Panc1 (cell line): ENCODE measurements at regions not wholly inside any gene's neighbourhood (a gene's known extent, or its start where the extent isn't known, plus 50 kb on each side); places are given as distances from the start of the nearest gene placed in this dataset.

Source experiments
- ATAC-seq: fragments of 200-7000 bp; cut with Tn5 transposase; 2 replicates; pipeline ENCODE4 v1.9.1; 2020; ENCODE audit warnings: mild to moderate bottlenecking, moderate library complexity
- BruUV-seq: library from RNA; stranded (reverse); fragments of 400-500 nt; replicated peaks from 2 replicates; lab custom pipeline; 2021; lab: Mats Ljungman, UMichigan
- CTCF ChIA-PET: fragments of 300-600 bp; sonication (Branson Sonifier 250); formaldehyde crosslinking; loops from one replicate; lab custom pipeline; 2022; ENCODE audit warnings: antibody characterized with exemption; lab: Charles Lee
- POLR2A ChIA-PET: fragments of 300-600 bp; sonication (Branson Sonifier 250); formaldehyde crosslinking; loops from one replicate; lab custom pipeline; 2022; ENCODE audit warnings: antibody characterized with exemption; lab: Charles Lee
- DNase-seq: peaks from one replicate; pipeline ENCODE4 v3.0.0-alpha.2; 2010; ENCODE audit warnings: low read depth, low spot score
- H3K27ac ChIP-seq: 2 replicates; pipeline ENCODE4 v1.5.1; 2011; ENCODE audit warnings: mild to moderate bottlenecking, low read length, inconsistent platforms
- H3K27me3 ChIP-seq: fragments of 200-500 bp; sonication (Bioruptor generic); 2 replicates; pipeline ENCODE4 v1.6.0; 2014; ENCODE audit warnings: low read length, inconsistent platforms; ENCODE audit not compliant: control insufficient read depth, insufficient read depth
- H3K36me3 ChIP-seq: fragments of 200-500 bp; sonication (Bioruptor generic); 2 replicates; pipeline ENCODE4 v1.5.1; 2014; ENCODE audit warnings: inconsistent platforms, mild to moderate bottlenecking, low read length, moderate library complexity; ENCODE audit not compliant: control insufficient read depth, insufficient read depth
- H3K4me1 ChIP-seq: 2 replicates; pipeline ENCODE4 v1.5.1; 2011; ENCODE audit warnings: inconsistent platforms, mild to moderate bottlenecking, low read length, moderate library complexity; ENCODE audit not compliant: control insufficient read depth, insufficient read depth
- H3K4me3 ChIP-seq, 2 experiments: 2 replicates each; pipeline ENCODE4 v1.5.1; 2011 to 2012; ENCODE audit warnings: low read depth in 2 of 2, low read length in 2 of 2, mild to moderate bottlenecking in 2 of 2, inconsistent platforms in 1 of 2, moderate library complexity in 1 of 2
- H3K9me3 ChIP-seq: fragments of 200-500 bp; sonication (Bioruptor generic); 2 replicates; pipeline ENCODE4 v1.5.1; 2014; ENCODE audit warnings: low read depth, mild to moderate bottlenecking, inconsistent platforms, low read length, moderate library complexity; ENCODE audit not compliant: control insufficient read depth, insufficient read depth
- POLR2AphosphoS5 ChIP-seq: IDR thresholded peaks from 2 replicates; pipeline ENCODE4 v1.6.1; 2012; ENCODE audit warnings: mild to moderate bottlenecking, low read depth, low read length, moderate library complexity
- SIN3A ChIP-seq: IDR thresholded peaks from 2 replicates; pipeline ENCODE4 v1.6.1; 2012; ENCODE audit warnings: low read depth, mild to moderate bottlenecking, low read length, moderate library complexity, borderline replicate concordance; ENCODE audit not compliant: insufficient read depth
- TCF7L2 ChIP-seq: IDR thresholded peaks from 2 replicates; pipeline ENCODE4 v1.6.1; 2011; ENCODE audit warnings: mild to moderate bottlenecking, low read depth, low read length, inconsistent platforms
- in situ Hi-C: cut with HindIII; loops from 2 replicates; pipeline ENCODE4 v1.10.0; 2016; ENCODE audit warnings: low sequenced_read_pairs, low pct_unique_long_range_greater_than_20kb
- intact Hi-C: fragments of 100-400 bp; cut with micrococcal nuclease; formaldehyde crosslinking; loops from one replicate; pipeline ENCODE4 v1.10.0; 2022; ENCODE audit not compliant: unreplicated experiment
- TF ChIP-seq, protein P1 (sequence below), 2 experiments: IDR thresholded peaks; 2 replicates each; pipeline ENCODE4 v1.6.1; 2011 to 2012; ENCODE audit warnings: low read depth in 2 of 2, control low read depth in 1 of 2, low read length in 1 of 2, mild to moderate bottlenecking in 1 of 2, moderate library complexity in 1 of 2; ENCODE audit not compliant: insufficient read depth in 1 of 2
- TF ChIP-seq, protein P2 (sequence below): fragments of 450-650 bp; IDR thresholded peaks from 2 replicates; pipeline ENCODE4 v1.5.1; 2017; ENCODE audit warnings: mild to moderate bottlenecking

DNA sequence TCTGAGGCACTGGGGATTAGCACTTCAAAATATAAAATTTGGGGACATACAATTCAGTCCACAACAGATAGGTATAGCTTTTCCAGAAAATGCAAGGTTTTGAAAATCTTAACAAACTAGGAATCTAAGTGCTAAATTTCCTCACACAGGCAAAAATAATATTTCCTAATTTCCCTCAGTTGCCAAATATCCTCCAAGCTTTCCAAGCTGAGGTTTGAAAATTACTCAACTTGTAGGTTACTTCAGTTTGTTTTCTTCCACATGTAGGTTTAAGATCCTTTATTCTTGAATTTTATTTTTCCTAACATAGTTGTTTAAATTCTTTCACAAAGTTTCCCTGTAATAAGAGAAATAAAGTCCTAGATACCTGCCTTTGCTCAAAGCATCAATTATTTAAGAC lies 192.9 kb upstream of the NRXN1 start:
- no peak overlapping the region for H3K4me3 ChIP-seq
- in situ Hi-C loops (no loop called here), intact Hi-C loops (no loop called here)
- no peaks in the 10 kb centered on the region for H3K36me3 ChIP-seq
- ATAC-seq (no peak), DNase-seq (no peak)
- ChIA-PET CTCF (no interaction called here), POLR2A (no interaction called here)
- BruUV-seq, result no TSS peak
- TF ChIP-seq TCF7L2 (no peak), SIN3A (no peak), POLR2AphosphoS5 (no peak)
- TF ChIP-seq, protein P1, sequence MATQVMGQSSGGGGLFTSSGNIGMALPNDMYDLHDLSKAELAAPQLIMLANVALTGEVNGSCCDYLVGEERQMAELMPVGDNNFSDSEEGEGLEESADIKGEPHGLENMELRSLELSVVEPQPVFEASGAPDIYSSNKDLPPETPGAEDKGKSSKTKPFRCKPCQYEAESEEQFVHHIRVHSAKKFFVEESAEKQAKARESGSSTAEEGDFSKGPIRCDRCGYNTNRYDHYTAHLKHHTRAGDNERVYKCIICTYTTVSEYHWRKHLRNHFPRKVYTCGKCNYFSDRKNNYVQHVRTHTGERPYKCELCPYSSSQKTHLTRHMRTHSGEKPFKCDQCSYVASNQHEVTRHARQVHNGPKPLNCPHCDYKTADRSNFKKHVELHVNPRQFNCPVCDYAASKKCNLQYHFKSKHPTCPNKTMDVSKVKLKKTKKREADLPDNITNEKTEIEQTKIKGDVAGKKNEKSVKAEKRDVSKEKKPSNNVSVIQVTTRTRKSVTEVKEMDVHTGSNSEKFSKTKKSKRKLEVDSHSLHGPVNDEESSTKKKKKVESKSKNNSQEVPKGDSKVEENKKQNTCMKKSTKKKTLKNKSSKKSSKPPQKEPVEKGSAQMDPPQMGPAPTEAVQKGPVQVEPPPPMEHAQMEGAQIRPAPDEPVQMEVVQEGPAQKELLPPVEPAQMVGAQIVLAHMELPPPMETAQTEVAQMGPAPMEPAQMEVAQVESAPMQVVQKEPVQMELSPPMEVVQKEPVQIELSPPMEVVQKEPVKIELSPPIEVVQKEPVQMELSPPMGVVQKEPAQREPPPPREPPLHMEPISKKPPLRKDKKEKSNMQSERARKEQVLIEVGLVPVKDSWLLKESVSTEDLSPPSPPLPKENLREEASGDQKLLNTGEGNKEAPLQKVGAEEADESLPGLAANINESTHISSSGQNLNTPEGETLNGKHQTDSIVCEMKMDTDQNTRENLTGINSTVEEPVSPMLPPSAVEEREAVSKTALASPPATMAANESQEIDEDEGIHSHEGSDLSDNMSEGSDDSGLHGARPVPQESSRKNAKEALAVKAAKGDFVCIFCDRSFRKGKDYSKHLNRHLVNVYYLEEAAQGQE (IDR thresholded peaks at IDR 0.05; ENCODE audit: insufficient read depth in 1 of 2, low read depth in 2 of 2, low read length in 1 of 2), result no peak
- TF ChIP-seq, protein P2, sequence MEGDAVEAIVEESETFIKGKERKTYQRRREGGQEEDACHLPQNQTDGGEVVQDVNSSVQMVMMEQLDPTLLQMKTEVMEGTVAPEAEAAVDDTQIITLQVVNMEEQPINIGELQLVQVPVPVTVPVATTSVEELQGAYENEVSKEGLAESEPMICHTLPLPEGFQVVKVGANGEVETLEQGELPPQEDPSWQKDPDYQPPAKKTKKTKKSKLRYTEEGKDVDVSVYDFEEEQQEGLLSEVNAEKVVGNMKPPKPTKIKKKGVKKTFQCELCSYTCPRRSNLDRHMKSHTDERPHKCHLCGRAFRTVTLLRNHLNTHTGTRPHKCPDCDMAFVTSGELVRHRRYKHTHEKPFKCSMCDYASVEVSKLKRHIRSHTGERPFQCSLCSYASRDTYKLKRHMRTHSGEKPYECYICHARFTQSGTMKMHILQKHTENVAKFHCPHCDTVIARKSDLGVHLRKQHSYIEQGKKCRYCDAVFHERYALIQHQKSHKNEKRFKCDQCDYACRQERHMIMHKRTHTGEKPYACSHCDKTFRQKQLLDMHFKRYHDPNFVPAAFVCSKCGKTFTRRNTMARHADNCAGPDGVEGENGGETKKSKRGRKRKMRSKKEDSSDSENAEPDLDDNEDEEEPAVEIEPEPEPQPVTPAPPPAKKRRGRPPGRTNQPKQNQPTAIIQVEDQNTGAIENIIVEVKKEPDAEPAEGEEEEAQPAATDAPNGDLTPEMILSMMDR, result no peak
- no peaks in the 10 kb centered on the region for H3K27me3 ChIP-seq
- H3K27ac ChIP-seq, result no peak overlapping the region
- no peaks in the 10 kb centered on the region for H3K9me3 ChIP-seq
- H3K4me1 ChIP-seq, result no peaks in the 10 kb centered on the region

DNA sequence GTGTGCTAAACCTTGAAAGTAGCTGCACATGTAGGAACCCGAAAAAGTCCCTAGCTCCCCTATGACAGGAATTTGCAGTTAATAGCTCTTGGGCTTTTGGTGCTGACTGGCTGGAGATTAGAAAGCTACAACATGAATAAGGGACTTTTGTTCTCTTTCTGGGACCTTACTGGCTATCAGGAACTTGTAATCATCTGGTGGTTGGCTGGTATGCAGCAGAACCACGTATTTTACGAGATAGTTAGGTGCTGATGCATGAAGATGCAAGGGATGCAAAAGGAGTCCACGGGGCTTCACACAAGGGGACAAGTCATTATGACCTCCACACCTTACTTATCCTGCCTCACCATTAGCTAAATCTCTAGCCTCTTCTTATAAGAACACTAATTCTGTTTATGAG lies 190.2 kb upstream of the NRXN1 start:
- no peak overlapping the region for H3K4me3 ChIP-seq
- no peaks in the 10 kb centered on the region for H3K27me3 ChIP-seq
- no peaks in the 10 kb centered on the region for H3K9me3 ChIP-seq
- no peak overlapping the region for H3K27ac ChIP-seq
- no peaks in the 10 kb centered on the region for H3K4me1 ChIP-seq
- in situ Hi-C loops (no loop called here), intact Hi-C loops (no loop called here)
- no peaks in the 10 kb centered on the region for H3K36me3 ChIP-seq
- TF ChIP-seq, protein P1 (IDR thresholded peaks at IDR 0.05; ENCODE audit: insufficient read depth in 1 of 2, low read depth in 2 of 2, low read length in 1 of 2), result no peak
- TF ChIP-seq TCF7L2 (no peak), POLR2AphosphoS5 (no peak), SIN3A (no peak)
- TF ChIP-seq, protein P2, result no peak
- ATAC-seq, result no peak
- CTCF ChIA-PET, result no interaction called here
- POLR2A ChIA-PET, result no interaction called here
- DNase-seq, result no peak
- BruUV-seq, result no TSS peak
